Fibroblast of lung (primary cell): ENCODE measurements at regions not wholly inside any gene's neighbourhood (a gene's known extent, or its start where the extent isn't known, plus 50 kb on each side); places are given as distances from the start of the nearest gene placed in this dataset.
A peak's percentile ranks its signal among the peaks of the same experiment; 100 is the strongest.

ENCODE experiments used
- DNase-seq, 2 donors: peaks; one replicate each; pipeline versions ENCODE4 v3.0.0 to v3.0.0-alpha.2; 2010; ENCODE audit warnings: low read depth in 2 of 2
- H2AFZ ChIP-seq: 2 replicates; pipeline ENCODE4 v1.5.1; 2012; ENCODE audit warnings: low read length, control low read depth, inconsistent platforms
- H3K27ac ChIP-seq: 2 replicates; pipeline ENCODE4 v1.5.1; 2011; ENCODE audit warnings: low read length, control low read depth; ENCODE audit not compliant: insufficient read depth
- H3K27me3 ChIP-seq: 2 replicates; pipeline ENCODE4 v1.5.1; 2011; ENCODE audit warnings: mild to moderate bottlenecking, low read length; ENCODE audit not compliant: control insufficient read depth, insufficient read depth
- H3K36me3 ChIP-seq: 2 replicates; pipeline ENCODE4 v1.5.1; 2011; ENCODE audit warnings: low read length; ENCODE audit not compliant: control insufficient read depth, insufficient read depth
- H3K4me1 ChIP-seq: 2 replicates; pipeline ENCODE4 v1.5.1; 2011; ENCODE audit warnings: low read length; ENCODE audit not compliant: control insufficient read depth, insufficient read depth; ENCODE audit errors: extremely low read depth
- H3K4me2 ChIP-seq: 2 replicates; pipeline ENCODE4 v1.5.1; 2011; ENCODE audit warnings: low read length, control low read depth; ENCODE audit not compliant: insufficient read depth; ENCODE audit errors: extremely low read depth
- H3K4me3 ChIP-seq, 4 experiments: fragments of 200-600 bp in 1 of 4; sonication (generic) in 1 of 4; replicated peaks in 1 of 4; 2 replicates each; pipeline ENCODE4 v1.5.1; 2011 to 2016; ENCODE audit warnings: low read length in 4 of 4, low read depth in 3 of 4, mild to moderate bottlenecking in 3 of 4, control low read depth in 2 of 4, inconsistent platforms in 1 of 4, mixed read lengths in 1 of 4; ENCODE audit not compliant: insufficient read depth in 1 of 4; ENCODE audit errors: control extremely low read depth in 1 of 4
- H3K79me2 ChIP-seq: 2 replicates; pipeline ENCODE4 v1.5.1; 2012; ENCODE audit warnings: mild to moderate bottlenecking, low read length, inconsistent platforms; ENCODE audit not compliant: control insufficient read depth, insufficient read depth
- H3K9ac ChIP-seq: 2 replicates; pipeline ENCODE4 v1.5.1; 2011; ENCODE audit warnings: mild to moderate bottlenecking, low read length, control low read depth; ENCODE audit not compliant: insufficient read depth
- H3K9me3 ChIP-seq: 2 replicates; pipeline ENCODE4 v1.5.1; 2012; ENCODE audit warnings: low read depth, low read length; ENCODE audit not compliant: control insufficient read depth, insufficient read depth
- H4K20me1 ChIP-seq: 2 replicates; pipeline ENCODE4 v1.5.1; 2011; ENCODE audit warnings: low read length; ENCODE audit not compliant: control insufficient read depth, insufficient read depth; ENCODE audit errors: extremely low read depth
- CTCF ChIP-seq, 2 donors: IDR thresholded peaks in 1 of 2; conservative IDR thresholded peaks in 1 of 2; 1 replicate in 1 of 2; 2 replicates in 1 of 2; pipeline ENCODE4 v1.5.1; 2011 to 2012; ENCODE audit warnings: low read length in 2 of 2, control low read depth in 1 of 2, inconsistent platforms in 1 of 2, low read depth in 1 of 2, mild to moderate bottlenecking in 1 of 2
- EZH2 ChIP-seq: IDR thresholded peaks from 2 replicates; pipeline ENCODE4 v1.5.1; 2012; ENCODE audit warnings: low read length, control low read depth, mild to moderate bottlenecking; ENCODE audit errors: missing control alignments

- H3K4me1 ChIP-seq = no peaks in the 10 kb centered on the region
- no peaks in the 10 kb centered on the region for H4K20me1 ChIP-seq
- H3K9me3 ChIP-seq = no peaks in the 10 kb centered on the region
- DNase-seq = peak in 1 of 2 donors; percentile 36
- no peaks in the 10 kb centered on the region for H3K27me3 ChIP-seq
- no peak overlapping the region for H3K27ac ChIP-seq
- H3K79me2 ChIP-seq = no peaks in the 10 kb centered on the region
- H3K4me3 ChIP-seq = no peak overlapping the region
- H3K4me2 ChIP-seq = no peak overlapping the region
- no peak overlapping the region for H3K9ac ChIP-seq
- no peak overlapping the region for H2AFZ ChIP-seq
- no peak for TF ChIP-seq EZH2
- no peak for TF ChIP-seq CTCF (conservative IDR thresholded peaks at IDR 0.05 in 1 of 2, IDR thresholded peaks at IDR 0.05 in 1 of 2; ENCODE audit: low read depth in 1 of 2, low read length in 2 of 2)
- H3K36me3 ChIP-seq = no peaks in the 10 kb centered on the region
These were observed 577.9 kb upstream of the ZFP42 start for GRCh38 chr4:187417721-187418120.

- Histone ChIP-seq H2AFZ (no peak overlapping the region), H3K4me2 (no peak overlapping the region), H3K4me1 (no peaks in the 10 kb centered on the region), H3K9ac (no peak overlapping the region), H3K4me3 (no peak overlapping the region), H4K20me1 (no peaks in the 10 kb centered on the region), H3K36me3 (no peaks in the 10 kb centered on the region), H3K79me2 (no peaks in the 10 kb centered on the region), H3K27me3 (no peaks in the 10 kb centered on the region), H3K27ac (no peak overlapping the region), H3K9me3 (no peaks in the 10 kb centered on the region)
- DNase-seq = no peak
- TF ChIP-seq CTCF (conservative IDR thresholded peaks at IDR 0.05 in 1 of 2, IDR thresholded peaks at IDR 0.05 in 1 of 2; ENCODE audit: low read depth in 1 of 2, low read length in 2 of 2) = no peak
- no peak for TF ChIP-seq EZH2
These were observed 572.9 kb upstream of the ZFP42 start for GRCh38 chr4:187422655-187423054.

- H3K27me3 ChIP-seq = no peaks in the 10 kb centered on the region
- no peaks in the 10 kb centered on the region for H3K4me1 ChIP-seq
- H3K9ac ChIP-seq = no peak overlapping the region
- H3K4me2 ChIP-seq = no peak overlapping the region
- H3K9me3 ChIP-seq = no peaks in the 10 kb centered on the region
- DNase-seq = no peak
- TF ChIP-seq CTCF (conservative IDR thresholded peaks at IDR 0.05 in 1 of 2, IDR thresholded peaks at IDR 0.05 in 1 of 2; ENCODE audit: low read depth in 1 of 2, low read length in 2 of 2) = no peak
- no peak for TF ChIP-seq EZH2
- no peaks in the 10 kb centered on the region for H3K36me3 ChIP-seq
- no peaks in the 10 kb centered on the region for H3K79me2 ChIP-seq
- no peaks in the 10 kb centered on the region for H4K20me1 ChIP-seq
- no peak overlapping the region for H3K4me3 ChIP-seq
- no peak overlapping the region for H2AFZ ChIP-seq
- H3K27ac ChIP-seq = no peak overlapping the region
These were observed 570.9 kb upstream of the ZFP42 start for GRCh38 chr4:187424636-187425035.
